Right atrium auricular region (tissue), 2 donors: ENCODE measurements at regions not wholly inside any gene's neighbourhood (a gene's known extent, or its start where the extent isn't known, plus 50 kb on each side); places are given as distances from the start of the nearest gene placed in this dataset.

ENCODE experiments used
- DNase-seq: peaks from one replicate; pipeline ENCODE4 v3.0.0-alpha.2; 2019; ENCODE audit warnings: low spot score
- H3K27ac ChIP-seq, 2 donors: fragments of 200-600 bp; sonication (generic); 1 replicate in 1 of 2; 2 replicates in 1 of 2; pipeline ENCODE4 v1.5.1; 2016 to 2019
- H3K27me3 ChIP-seq, 2 donors: fragments of 200-600 bp; sonication (generic); one replicate each; pipeline versions ENCODE4 v1.5.1 to v1.6.0; 2017 to 2019
- H3K36me3 ChIP-seq: fragments of 200-600 bp; sonication (generic); one replicate; pipeline ENCODE4 v1.5.1; 2016
- H3K4me1 ChIP-seq, 2 donors: fragments of 200-600 bp; sonication (generic); one replicate each; pipeline versions ENCODE4 v1.5.1 to v1.6.0; 2017 to 2019
- H3K4me3 ChIP-seq, 2 donors: fragments of 200-600 bp; sonication (generic); 1 replicate in 1 of 2; 2 replicates in 1 of 2; pipeline ENCODE4 v1.5.1; 2017 to 2019; ENCODE audit warnings: mild to moderate bottlenecking in 1 of 2, moderate library complexity in 1 of 2
- H3K9me3 ChIP-seq, 2 donors: fragments of 200-600 bp; sonication (generic); one replicate each; pipeline ENCODE4 v1.5.1; 2019
- TF ChIP-seq, protein P1 (sequence below), 2 donors: fragments of 200-600 bp; sonication (generic); IDR thresholded peaks; one replicate each; pipeline ENCODE4 v1.5.1; 2019; ENCODE audit warnings: antibody characterized with exemption in 2 of 2

DNA sequence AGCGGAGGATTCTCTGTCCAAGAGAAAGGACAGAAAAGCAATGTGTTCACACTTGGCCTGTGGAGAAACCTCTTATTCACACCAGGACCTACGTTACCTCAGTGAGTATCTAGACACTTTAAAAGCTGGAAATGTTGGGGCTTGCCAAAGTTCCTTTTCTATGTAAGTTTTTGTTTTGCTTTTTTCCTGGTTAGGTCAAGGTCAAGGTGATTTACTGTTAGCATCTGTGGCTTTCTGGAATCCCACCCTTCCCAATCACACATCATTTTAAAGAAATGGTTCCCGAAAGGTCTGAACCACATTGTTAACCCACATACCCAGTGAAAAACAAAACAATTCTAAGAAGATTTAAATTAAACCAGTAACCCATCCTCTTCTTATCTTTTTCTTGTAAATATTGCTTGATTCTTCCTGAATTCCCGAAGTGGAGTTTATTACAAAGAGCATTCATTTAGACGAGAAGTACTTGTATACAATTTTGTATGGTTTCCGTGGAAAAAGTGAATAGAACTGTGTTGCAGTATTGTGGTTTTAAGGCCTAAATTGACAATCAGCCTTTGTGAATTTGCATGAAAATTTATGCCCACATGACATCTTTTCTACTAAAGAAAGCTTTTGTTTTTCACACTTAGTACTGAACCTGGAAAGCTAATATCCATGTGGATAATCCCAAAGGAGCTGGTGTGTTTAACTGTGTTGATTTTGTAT lies 827.0 kb upstream of the IGFBP3 start:
- H3K27ac ChIP-seq: no peak overlapping the region
- H3K4me1 ChIP-seq: peaks cover 0 to 10% of the 10 kb centered on the region in 2 donors
- no peak for DNase-seq
- H3K36me3 ChIP-seq: no peaks in the 10 kb centered on the region
- no peak overlapping the region for H3K4me3 ChIP-seq
- TF ChIP-seq, protein P1, sequence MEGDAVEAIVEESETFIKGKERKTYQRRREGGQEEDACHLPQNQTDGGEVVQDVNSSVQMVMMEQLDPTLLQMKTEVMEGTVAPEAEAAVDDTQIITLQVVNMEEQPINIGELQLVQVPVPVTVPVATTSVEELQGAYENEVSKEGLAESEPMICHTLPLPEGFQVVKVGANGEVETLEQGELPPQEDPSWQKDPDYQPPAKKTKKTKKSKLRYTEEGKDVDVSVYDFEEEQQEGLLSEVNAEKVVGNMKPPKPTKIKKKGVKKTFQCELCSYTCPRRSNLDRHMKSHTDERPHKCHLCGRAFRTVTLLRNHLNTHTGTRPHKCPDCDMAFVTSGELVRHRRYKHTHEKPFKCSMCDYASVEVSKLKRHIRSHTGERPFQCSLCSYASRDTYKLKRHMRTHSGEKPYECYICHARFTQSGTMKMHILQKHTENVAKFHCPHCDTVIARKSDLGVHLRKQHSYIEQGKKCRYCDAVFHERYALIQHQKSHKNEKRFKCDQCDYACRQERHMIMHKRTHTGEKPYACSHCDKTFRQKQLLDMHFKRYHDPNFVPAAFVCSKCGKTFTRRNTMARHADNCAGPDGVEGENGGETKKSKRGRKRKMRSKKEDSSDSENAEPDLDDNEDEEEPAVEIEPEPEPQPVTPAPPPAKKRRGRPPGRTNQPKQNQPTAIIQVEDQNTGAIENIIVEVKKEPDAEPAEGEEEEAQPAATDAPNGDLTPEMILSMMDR (IDR thresholded peaks at IDR 0.05): no peak
- no peaks in the 10 kb centered on the region for H3K27me3 ChIP-seq
- no peaks in the 10 kb centered on the region for H3K9me3 ChIP-seq

DNA sequence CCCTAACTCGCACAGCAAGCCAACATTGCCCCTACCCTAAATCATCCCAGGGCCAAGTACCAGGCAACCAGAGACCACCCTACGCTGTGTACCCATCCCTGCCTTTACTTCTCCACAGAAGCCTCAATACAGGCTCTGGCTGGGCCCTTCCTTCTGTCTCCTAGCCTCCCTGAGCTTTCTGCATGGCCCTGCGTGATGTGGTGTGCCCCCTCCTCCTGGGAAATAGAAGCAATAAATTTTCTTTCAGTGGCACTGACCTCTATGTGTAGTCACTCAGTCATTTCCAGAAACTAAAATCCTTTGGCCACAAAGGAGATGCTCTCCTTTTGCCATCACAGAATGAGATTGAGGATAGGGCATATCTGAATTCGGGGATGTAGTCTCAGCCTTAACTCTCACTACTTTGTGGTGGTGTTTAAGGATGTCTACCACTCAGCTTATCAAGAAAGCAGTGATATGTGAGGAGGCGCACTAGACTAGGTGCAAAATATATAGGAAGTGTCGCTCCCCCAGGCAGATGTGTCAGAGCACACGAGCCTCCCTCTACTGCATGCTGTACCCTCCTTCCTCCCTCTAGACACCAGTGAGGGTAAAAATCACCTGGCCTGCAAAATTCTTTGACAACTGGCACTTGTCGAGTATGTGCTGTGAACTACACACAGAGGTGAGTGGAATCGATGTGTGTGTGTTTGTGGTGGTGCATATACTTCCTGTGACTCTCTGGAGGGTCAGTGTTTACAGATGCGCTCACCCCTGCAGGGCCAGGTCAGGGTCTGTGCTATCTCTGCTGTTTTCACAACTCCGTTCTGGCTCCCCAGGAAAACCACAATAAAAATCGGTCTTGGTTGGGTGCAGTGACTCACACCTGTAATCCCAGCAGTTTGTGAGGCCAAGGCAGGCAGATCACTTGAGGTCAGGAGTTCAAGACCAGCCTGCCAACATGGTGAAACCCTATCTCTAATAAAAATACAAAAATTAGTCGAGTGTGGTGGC lies 825.9 kb upstream of the IGFBP3 start:
- Histone ChIP-seq H3K27ac (no peak overlapping the region), H3K4me1 (no peaks in the 10 kb centered on the region), H3K36me3 (no peaks in the 10 kb centered on the region), H3K9me3 (no peaks in the 10 kb centered on the region), H3K27me3 (no peaks in the 10 kb centered on the region), H3K4me3 (no peak overlapping the region)
- TF ChIP-seq, protein P1 (IDR thresholded peaks at IDR 0.05): no peak
- no peak for DNase-seq

DNA sequence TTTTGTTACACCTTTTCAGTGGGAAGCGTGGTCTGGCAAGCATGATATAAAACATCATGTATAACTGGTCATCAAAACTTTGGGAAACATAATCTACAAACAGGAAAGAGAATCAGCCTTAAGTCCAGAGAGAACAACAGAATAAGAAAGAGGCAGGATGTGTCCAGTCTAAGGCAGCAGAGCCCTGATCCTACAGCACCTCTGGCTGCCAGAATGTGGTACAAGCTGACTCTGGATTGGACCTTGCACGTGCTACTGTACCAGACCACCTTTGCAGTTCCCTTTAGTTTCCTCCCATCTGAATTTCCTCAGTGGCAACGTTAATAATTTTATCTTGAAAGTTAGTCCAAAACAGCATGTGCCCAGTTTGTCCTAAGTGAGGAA lies 824.6 kb upstream of the IGFBP3 start:
- Histone ChIP-seq H3K36me3 (no peaks in the 10 kb centered on the region), H3K27me3 (no peaks in the 10 kb centered on the region), H3K27ac (no peak overlapping the region), H3K4me1 (no peaks in the 10 kb centered on the region), H3K4me3 (no peak overlapping the region), H3K9me3 (no peaks in the 10 kb centered on the region)
- TF ChIP-seq, protein P1 (IDR thresholded peaks at IDR 0.05): peak in 1 of 2 donors; percentile 39
- DNase-seq: no peak

DNA sequence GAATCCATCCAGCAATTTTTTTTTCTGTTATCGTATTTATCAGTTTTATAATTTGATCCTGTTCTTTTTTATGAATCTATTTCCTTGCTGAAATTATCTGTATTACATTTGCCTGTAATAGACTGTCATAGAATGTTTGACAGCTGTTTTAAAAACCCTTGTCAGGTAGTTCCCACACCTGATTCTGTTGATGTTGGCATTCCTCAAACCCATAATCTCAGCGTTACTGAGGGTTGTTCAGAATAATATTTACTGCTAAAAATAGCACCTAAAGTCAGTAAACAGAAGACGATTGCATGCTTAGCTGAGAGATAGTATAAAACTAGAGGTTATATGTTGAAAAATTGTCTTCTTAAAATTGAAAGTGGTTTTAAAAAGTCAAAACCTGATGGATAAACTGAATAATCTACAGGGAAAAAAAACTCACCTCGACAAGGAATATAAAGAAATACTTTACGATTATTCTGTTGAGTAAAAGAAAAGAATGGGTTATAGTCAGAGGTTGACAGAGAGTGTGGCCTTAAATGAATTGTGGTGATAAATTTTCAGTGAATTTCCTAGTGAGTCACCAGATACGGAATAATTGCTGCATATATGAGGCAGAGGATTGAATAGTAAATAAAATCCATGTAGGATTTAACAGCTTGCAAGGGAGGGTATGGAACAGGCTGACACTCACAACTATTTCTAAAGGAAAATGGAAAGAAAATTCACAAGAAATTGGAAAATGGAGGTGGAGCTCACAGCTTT lies 824.1 kb upstream of the IGFBP3 start:
- Histone ChIP-seq H3K36me3 (no peaks in the 10 kb centered on the region), H3K9me3 (no peaks in the 10 kb centered on the region), H3K4me3 (no peak overlapping the region), H3K4me1 (peaks cover 0 to 2% of the 10 kb centered on the region in 2 donors), H3K27ac (no peak overlapping the region), H3K27me3 (no peaks in the 10 kb centered on the region)
- DNase-seq: no peak
- TF ChIP-seq, protein P1 (IDR thresholded peaks at IDR 0.05): no peak

DNA sequence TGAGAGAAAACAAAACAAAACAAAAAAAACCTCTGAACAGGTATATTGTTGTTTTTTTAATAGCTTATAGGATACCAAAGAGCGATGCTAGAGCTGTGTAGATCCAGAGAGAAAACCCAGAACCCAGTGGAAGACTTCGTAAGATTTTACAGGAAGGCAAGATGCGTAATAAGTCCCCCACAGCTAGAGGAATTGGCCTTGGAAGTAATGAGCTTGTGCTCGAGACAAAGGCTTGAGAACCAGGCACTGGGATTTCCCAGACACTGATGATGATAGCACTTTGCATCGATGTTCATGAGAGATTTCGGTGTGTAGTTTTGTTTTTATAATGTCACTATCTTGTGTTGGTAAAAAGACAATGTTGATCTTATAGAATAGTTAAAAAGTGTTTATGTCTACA lies 821.5 kb upstream of the IGFBP3 start:
- Histone ChIP-seq H3K27me3 (no peaks in the 10 kb centered on the region), H3K4me1 (peaks cover 0 to 6% of the 10 kb centered on the region in 2 donors), H3K36me3 (no peaks in the 10 kb centered on the region), H3K4me3 (no peak overlapping the region), H3K9me3 (no peaks in the 10 kb centered on the region), H3K27ac (no peak overlapping the region)
- DNase-seq: no peak
- TF ChIP-seq, protein P1 (IDR thresholded peaks at IDR 0.05): no peak
